Activated CD4-positive, alpha-beta T cell treated with anti-CD3 and anti-CD28 coated beads for 36 hours (primary cell): ENCODE measurements at regions not wholly inside any gene's neighbourhood (a gene's known extent, or its start where the extent isn't known, plus 50 kb on each side); places are given as distances from the start of the nearest gene placed in this dataset.

Experiments used
- ATAC-seq: fragments of 200-7000 bp; cut with Tn5 transposase; one replicate; pipeline ENCODE4 v1.10.0; 2021; ENCODE audit warnings: mild to moderate bottlenecking, moderate library complexity
- CTCF ChIA-PET: fragments of 350-600 bp; sonication (Branson Sonifier 250); formaldehyde crosslinking; loops from one replicate; lab custom pipeline; 2021; ENCODE audit warnings: antibody characterized with exemption; lab: Charles Lee
- POLR2A ChIA-PET: fragments of 350-600 bp; sonication (Branson Sonifier 250); formaldehyde crosslinking; loops from one replicate; lab custom pipeline; 2021; ENCODE audit warnings: antibody characterized with exemption, inconsistent platforms; lab: Charles Lee
- DNase-seq: peaks from one replicate; pipeline ENCODE4 v3.0.0-alpha.2; 2020
- H3K27ac Mint-ChIP-seq: one replicate; pipeline ENCODE4 v1.8.0; 2021; ENCODE audit warnings: mixed read lengths
- H3K27me3 Mint-ChIP-seq: one replicate; pipeline ENCODE4 v1.8.0; 2021; ENCODE audit warnings: mixed read lengths
- H3K36me3 Mint-ChIP-seq: one replicate; pipeline ENCODE4 v1.8.0; 2021; ENCODE audit warnings: low read depth, mixed read lengths
- H3K4me1 Mint-ChIP-seq: one replicate; pipeline ENCODE4 v1.8.0; 2021; ENCODE audit warnings: mixed read lengths
- H3K4me3 Mint-ChIP-seq: one replicate; pipeline ENCODE4 v1.8.0; 2021; ENCODE audit warnings: mild to moderate bottlenecking, moderate library complexity, mixed read lengths
- H3K9me3 Mint-ChIP-seq: one replicate; pipeline ENCODE4 v1.8.0; 2021; ENCODE audit warnings: low read depth, mixed read lengths
- intact Hi-C, 2 experiments: fragments of 100-400 bp; cut with DNase I in 1 of 2; cut with micrococcal nuclease in 1 of 2; formaldehyde crosslinking; loops; one replicate each; pipeline versions ENCODE4 v1.14.2 to v1.15.1; 2022 to 2024; cut with DNase I, micrococcal nuclease

GRCh38 chr6:21478883-21479539, 114.5 kb upstream of the SOX4 start:
- no peak for DNase-seq
- H3K36me3 Mint-ChIP-seq, result no peaks in the 10 kb centered on the region
- CTCF ChIA-PET, result no interaction called here
- no peak overlapping the region for H3K27ac Mint-ChIP-seq
- no peaks in the 10 kb centered on the region for H3K4me1 Mint-ChIP-seq
- H3K9me3 Mint-ChIP-seq, result no peaks in the 10 kb centered on the region
- peaks cover 12% of the 10 kb centered on the region for H3K27me3 Mint-ChIP-seq
- intact Hi-C loops, result no loop called here
- POLR2A ChIA-PET, result no interaction called here
- no peak overlapping the region for H3K4me3 Mint-ChIP-seq
- ATAC-seq, result no peak

DNA sequence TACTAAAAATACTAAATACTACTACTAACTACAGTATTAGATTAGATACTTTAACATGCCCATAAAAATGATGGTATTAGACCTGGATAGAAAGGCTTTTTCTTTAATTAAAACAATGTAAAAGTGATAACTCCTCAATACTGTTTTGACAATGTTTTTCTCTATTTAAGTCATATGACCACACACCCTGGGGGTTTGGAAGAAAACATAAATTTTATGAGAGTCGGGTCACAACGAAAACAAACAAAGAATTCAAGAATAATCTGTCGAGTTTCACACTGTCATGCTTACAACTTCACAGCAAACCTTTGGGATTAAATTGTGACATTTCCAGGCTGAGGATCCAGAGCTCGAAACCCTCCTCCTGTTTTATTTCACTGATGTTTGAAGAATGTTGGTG, 107.4 kb upstream of the SOX4 start:
- H3K27ac Mint-ChIP-seq, result no peak overlapping the region
- H3K4me3 Mint-ChIP-seq, result no peak overlapping the region
- ATAC-seq (no peak), DNase-seq (no peak)
- ChIA-PET CTCF (interaction anchor here (0.7 kb wide), 1 partner anchor 1357 kb away, joined by 3 read pairs; no protein-coding TSS in a partner anchor), POLR2A (no interaction called here)
- peaks cover 5% of the 10 kb centered on the region for H3K27me3 Mint-ChIP-seq
- no peaks in the 10 kb centered on the region for H3K9me3 Mint-ChIP-seq
- intact Hi-C loops, result no loop called here
- no peaks in the 10 kb centered on the region for H3K36me3 Mint-ChIP-seq
- H3K4me1 Mint-ChIP-seq, result no peaks in the 10 kb centered on the region

DNA sequence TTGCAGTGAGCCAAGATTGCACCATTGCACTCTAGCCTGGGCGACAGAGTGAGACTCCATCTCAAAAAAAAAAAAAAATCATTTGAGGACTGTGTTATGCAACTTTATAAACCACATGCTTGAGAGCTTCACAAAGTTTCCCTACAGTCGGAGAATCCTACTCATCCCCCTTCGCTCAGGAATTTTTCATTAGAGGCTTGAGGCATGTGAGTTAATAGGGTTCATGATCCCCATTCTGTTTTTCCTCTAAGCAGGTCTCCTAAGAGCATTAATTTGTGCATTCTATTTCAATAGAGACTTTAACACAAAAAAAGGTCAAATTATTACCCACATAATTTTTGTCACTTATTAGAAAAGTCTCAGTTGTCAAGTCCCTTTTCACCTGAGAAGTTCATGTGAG, 103.7 kb upstream of the SOX4 start:
- intact Hi-C loops, result no loop called here
- no peak overlapping the region for H3K27ac Mint-ChIP-seq
- ATAC-seq, result no peak
- ChIA-PET CTCF (no interaction called here), POLR2A (no interaction called here)
- H3K9me3 Mint-ChIP-seq, result no peaks in the 10 kb centered on the region
- H3K4me3 Mint-ChIP-seq, result no peak overlapping the region
- DNase-seq, result no peak
- no peaks in the 10 kb centered on the region for H3K27me3 Mint-ChIP-seq
- no peaks in the 10 kb centered on the region for H3K36me3 Mint-ChIP-seq
- H3K4me1 Mint-ChIP-seq, result no peaks in the 10 kb centered on the region

DNA sequence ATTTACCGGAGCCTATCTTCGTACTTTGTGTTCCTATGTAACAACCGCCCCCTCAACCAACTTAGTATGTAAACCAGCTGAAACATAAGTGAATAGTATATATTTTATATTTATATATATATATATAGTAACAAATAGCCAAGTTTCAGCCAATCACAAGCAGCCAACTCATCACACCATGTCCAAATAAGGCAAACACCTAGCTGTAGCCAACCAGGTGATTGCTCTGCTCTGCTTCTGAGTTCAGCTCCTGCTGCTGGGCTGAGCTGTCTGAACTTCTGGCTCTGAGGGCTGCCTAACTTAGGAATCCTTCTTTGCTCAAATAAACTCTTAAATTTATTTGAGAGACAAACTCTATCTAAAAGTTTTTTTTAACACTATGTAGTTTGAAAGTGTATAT, 101.6 kb upstream of the SOX4 start:
- Mint-ChIP-seq H3K4me1 (no peaks in the 10 kb centered on the region), H3K9me3 (no peaks in the 10 kb centered on the region), H3K36me3 (no peaks in the 10 kb centered on the region), H3K4me3 (no peak overlapping the region), H3K27me3 (no peaks in the 10 kb centered on the region), H3K27ac (no peak overlapping the region)
- CTCF ChIA-PET, result no interaction called here
- intact Hi-C loops, result no loop called here
- POLR2A ChIA-PET, result no interaction called here
- ATAC-seq (no peak), DNase-seq (no peak)

GRCh38 chr6:21494505-21494904, 99.0 kb upstream of the SOX4 start:
- ATAC-seq (no peak), DNase-seq (no peak)
- H3K9me3 Mint-ChIP-seq, result no peaks in the 10 kb centered on the region
- ChIA-PET CTCF (no interaction called here), POLR2A (no interaction called here)
- no peaks in the 10 kb centered on the region for H3K36me3 Mint-ChIP-seq
- no peaks in the 10 kb centered on the region for H3K27me3 Mint-ChIP-seq
- no peaks in the 10 kb centered on the region for H3K4me1 Mint-ChIP-seq
- H3K27ac Mint-ChIP-seq, result no peak overlapping the region
- intact Hi-C loops, result no loop called here
- no peak overlapping the region for H3K4me3 Mint-ChIP-seq

- ATAC-seq (no peak), DNase-seq (no peak)
- ChIA-PET CTCF (no interaction called here), POLR2A (interaction anchor here (0.9 kb wide), 1 partner anchor 10 kb away, joined by 5 read pairs; no protein-coding TSS in a partner anchor)
- intact Hi-C loops, result no loop called here
- no peaks in the 10 kb centered on the region for H3K4me1 Mint-ChIP-seq
- H3K27me3 Mint-ChIP-seq, result no peaks in the 10 kb centered on the region
- no peaks in the 10 kb centered on the region for H3K9me3 Mint-ChIP-seq
- no peaks in the 10 kb centered on the region for H3K36me3 Mint-ChIP-seq
- H3K4me3 Mint-ChIP-seq, result no peak overlapping the region
- H3K27ac Mint-ChIP-seq, result no peak overlapping the region
Observed at GRCh38 chr6:21496196-21496595, 97.4 kb upstream of the SOX4 start.

GRCh38 chr6:21496706-21497105, 96.8 kb upstream of the SOX4 start:
- Mint-ChIP-seq H3K27ac (no peak overlapping the region), H3K9me3 (no peaks in the 10 kb centered on the region), H3K27me3 (no peaks in the 10 kb centered on the region), H3K4me1 (no peaks in the 10 kb centered on the region), H3K4me3 (no peak overlapping the region), H3K36me3 (no peaks in the 10 kb centered on the region)
- DNase-seq (no peak), ATAC-seq (no peak)
- intact Hi-C loops, result no loop called here
- ChIA-PET CTCF (no interaction called here), POLR2A (no interaction called here)

- no peak overlapping the region for H3K27ac Mint-ChIP-seq
- no peak for ATAC-seq
- DNase-seq, result no peak
- intact Hi-C loops, result no loop called here
- H3K27me3 Mint-ChIP-seq, result no peaks in the 10 kb centered on the region
- ChIA-PET POLR2A (no interaction called here), CTCF (interaction anchor here (0.7 kb wide), 1 partner anchor 65 kb away, joined by 3 read pairs; no protein-coding TSS in a partner anchor)
- no peaks in the 10 kb centered on the region for H3K9me3 Mint-ChIP-seq
- no peak overlapping the region for H3K4me3 Mint-ChIP-seq
- no peaks in the 10 kb centered on the region for H3K4me1 Mint-ChIP-seq
- H3K36me3 Mint-ChIP-seq, result no peaks in the 10 kb centered on the region
Observed at GRCh38 chr6:21500314-21501020, 93.1 kb upstream of the SOX4 start.

GRCh38 chr6:21501021-21501354, 92.6 kb upstream of the SOX4 start:
- ChIA-PET CTCF (interaction anchor here (0.7 kb wide), 2 partner anchors 64 to 538 kb away, joined by 3 read pairs; no protein-coding TSS in a partner anchor), POLR2A (no interaction called here)
- DNase-seq, result no peak
- Mint-ChIP-seq H3K27ac (no peak overlapping the region), H3K36me3 (no peaks in the 10 kb centered on the region), H3K4me3 (no peak overlapping the region), H3K27me3 (no peaks in the 10 kb centered on the region), H3K9me3 (no peaks in the 10 kb centered on the region), H3K4me1 (no peaks in the 10 kb centered on the region)
- ATAC-seq, result no peak
- intact Hi-C loops, result no loop called here

- no peak overlapping the region for H3K27ac Mint-ChIP-seq
- CTCF ChIA-PET, result interaction anchor here (0.7 kb wide), 1 partner anchor 539 kb away, joined by 3 read pairs; no protein-coding TSS in a partner anchor
- ATAC-seq (no peak), DNase-seq (no peak)
- POLR2A ChIA-PET, result no interaction called here
- no peaks in the 10 kb centered on the region for H3K4me1 Mint-ChIP-seq
- H3K27me3 Mint-ChIP-seq, result no peaks in the 10 kb centered on the region
- no peak overlapping the region for H3K4me3 Mint-ChIP-seq
- no peaks in the 10 kb centered on the region for H3K36me3 Mint-ChIP-seq
- intact Hi-C loops, result no loop called here
- no peaks in the 10 kb centered on the region for H3K9me3 Mint-ChIP-seq
Observed at GRCh38 chr6:21501815-21502214, 91.7 kb upstream of the SOX4 start.

DNA sequence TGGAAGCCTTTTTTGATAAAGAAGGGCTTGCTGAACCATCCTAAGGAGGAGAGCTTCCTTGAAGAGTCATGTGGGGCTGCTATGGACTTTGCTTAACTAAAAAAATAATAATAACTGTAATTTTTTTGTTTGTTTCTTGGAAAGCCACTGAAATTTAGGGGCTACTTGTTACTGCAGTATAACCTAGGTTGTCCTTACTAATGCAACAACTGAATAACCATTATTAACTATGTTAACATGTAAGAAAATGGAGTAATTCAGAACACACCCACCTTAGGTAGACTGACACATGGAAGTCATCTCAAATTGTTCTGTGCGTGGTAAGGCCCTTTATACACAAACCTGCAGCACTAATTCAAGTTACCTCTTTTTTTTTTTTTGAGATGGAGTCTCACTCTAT, 90.9 kb upstream of the SOX4 start:
- CTCF ChIA-PET, result no interaction called here
- intact Hi-C loops, result no loop called here
- Mint-ChIP-seq H3K4me1 (no peaks in the 10 kb centered on the region), H3K27me3 (no peaks in the 10 kb centered on the region), H3K9me3 (no peaks in the 10 kb centered on the region), H3K27ac (no peak overlapping the region), H3K4me3 (no peak overlapping the region), H3K36me3 (no peaks in the 10 kb centered on the region)
- no peak for ATAC-seq
- POLR2A ChIA-PET, result no interaction called here
- DNase-seq, result no peak

DNA sequence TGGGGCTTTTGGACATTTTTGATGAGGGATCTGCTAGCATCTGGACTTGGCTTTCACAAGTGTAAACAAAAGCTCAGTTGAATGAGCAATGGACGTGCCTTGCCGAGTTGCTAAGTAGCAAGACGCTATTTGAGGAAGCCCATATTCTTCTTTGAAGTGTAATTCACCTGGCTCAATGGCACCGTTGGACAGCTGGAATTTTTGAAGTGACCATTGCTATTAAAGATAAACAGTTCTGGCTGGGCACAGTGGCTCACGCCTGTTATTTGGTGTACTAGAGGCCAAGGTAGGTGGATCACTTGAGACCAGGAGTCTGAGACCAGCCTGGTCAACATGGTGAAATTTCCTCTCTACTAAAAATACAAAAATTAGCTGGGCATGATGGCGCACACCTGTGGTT, 88.8 kb upstream of the SOX4 start:
- intact Hi-C loops, result no loop called here
- Mint-ChIP-seq H3K4me1 (no peaks in the 10 kb centered on the region), H3K4me3 (no peak overlapping the region), H3K36me3 (no peaks in the 10 kb centered on the region), H3K27me3 (no peaks in the 10 kb centered on the region), H3K9me3 (no peaks in the 10 kb centered on the region), H3K27ac (no peak overlapping the region)
- ATAC-seq (no peak), DNase-seq (no peak)
- POLR2A ChIA-PET, result no interaction called here
- CTCF ChIA-PET, result no interaction called here
